Right atrium auricular region (tissue), 2 donors: ENCODE measurements at regions not wholly inside any gene's neighbourhood (a gene's known extent, or its start where the extent isn't known, plus 50 kb on each side); places are given as distances from the start of the nearest gene placed in this dataset.

Experiments
- DNase-seq: peaks from one replicate; pipeline ENCODE4 v3.0.0-alpha.2; 2019; ENCODE audit warnings: low spot score
- H3K27ac ChIP-seq, 2 donors: fragments of 200-600 bp; sonication (generic); 1 replicate in 1 of 2; 2 replicates in 1 of 2; pipeline ENCODE4 v1.5.1; 2016 to 2019
- H3K27me3 ChIP-seq, 2 donors: fragments of 200-600 bp; sonication (generic); one replicate each; pipeline versions ENCODE4 v1.5.1 to v1.6.0; 2017 to 2019
- H3K36me3 ChIP-seq: fragments of 200-600 bp; sonication (generic); one replicate; pipeline ENCODE4 v1.5.1; 2016
- H3K4me1 ChIP-seq, 2 donors: fragments of 200-600 bp; sonication (generic); one replicate each; pipeline versions ENCODE4 v1.5.1 to v1.6.0; 2017 to 2019
- H3K4me3 ChIP-seq, 2 donors: fragments of 200-600 bp; sonication (generic); 1 replicate in 1 of 2; 2 replicates in 1 of 2; pipeline ENCODE4 v1.5.1; 2017 to 2019; ENCODE audit warnings: mild to moderate bottlenecking in 1 of 2, moderate library complexity in 1 of 2
- H3K9me3 ChIP-seq, 2 donors: fragments of 200-600 bp; sonication (generic); one replicate each; pipeline ENCODE4 v1.5.1; 2019
- TF ChIP-seq, protein P1 (sequence below), 2 donors: fragments of 200-600 bp; sonication (generic); IDR thresholded peaks; one replicate each; pipeline ENCODE4 v1.5.1; 2019; ENCODE audit warnings: antibody characterized with exemption in 2 of 2

DNA sequence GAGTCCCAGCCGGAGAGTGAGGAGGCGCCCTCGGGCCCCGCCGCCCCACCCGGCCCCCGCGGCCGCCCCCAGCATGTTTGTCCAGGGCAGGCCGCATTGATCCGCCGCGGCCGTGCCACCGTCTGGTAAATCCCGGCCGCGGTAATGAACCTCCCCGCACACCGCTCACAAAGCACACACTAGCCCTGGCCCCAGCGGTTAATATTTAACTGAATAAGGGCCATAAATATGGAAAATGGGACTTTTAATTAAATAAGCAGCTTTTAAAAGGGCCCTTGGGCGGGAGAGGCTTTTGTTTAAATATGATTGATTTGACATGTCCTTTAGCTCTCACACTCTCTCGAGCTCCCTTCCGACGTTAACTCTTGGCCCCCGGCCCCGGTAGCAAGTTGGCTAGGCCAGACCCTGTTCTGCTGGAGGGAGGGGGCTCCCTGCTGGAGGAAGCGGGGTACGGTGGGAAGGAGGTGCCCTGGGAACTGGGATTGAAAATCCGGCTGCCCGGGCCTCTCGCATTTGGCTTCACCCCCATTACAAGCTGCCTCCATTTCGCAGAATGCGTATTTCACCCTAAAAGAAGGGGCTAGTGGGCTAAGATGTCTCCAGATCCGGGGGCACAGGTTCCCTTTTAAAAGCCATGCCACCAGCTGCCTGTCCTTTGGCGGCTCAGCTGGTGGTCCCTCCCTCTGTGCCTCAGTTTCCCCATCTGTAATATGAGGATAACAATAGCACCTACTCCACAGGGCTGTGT, 199.8 kb downstream of the RBM19 start:
- Histone ChIP-seq H3K27ac (no peak overlapping the region), H3K27me3 (no peaks in the 10 kb centered on the region), H3K4me1 (no peaks in the 10 kb centered on the region), H3K36me3 (no peaks in the 10 kb centered on the region), H3K4me3 (no peak overlapping the region), H3K9me3 (no peaks in the 10 kb centered on the region)
- TF ChIP-seq, protein P1, sequence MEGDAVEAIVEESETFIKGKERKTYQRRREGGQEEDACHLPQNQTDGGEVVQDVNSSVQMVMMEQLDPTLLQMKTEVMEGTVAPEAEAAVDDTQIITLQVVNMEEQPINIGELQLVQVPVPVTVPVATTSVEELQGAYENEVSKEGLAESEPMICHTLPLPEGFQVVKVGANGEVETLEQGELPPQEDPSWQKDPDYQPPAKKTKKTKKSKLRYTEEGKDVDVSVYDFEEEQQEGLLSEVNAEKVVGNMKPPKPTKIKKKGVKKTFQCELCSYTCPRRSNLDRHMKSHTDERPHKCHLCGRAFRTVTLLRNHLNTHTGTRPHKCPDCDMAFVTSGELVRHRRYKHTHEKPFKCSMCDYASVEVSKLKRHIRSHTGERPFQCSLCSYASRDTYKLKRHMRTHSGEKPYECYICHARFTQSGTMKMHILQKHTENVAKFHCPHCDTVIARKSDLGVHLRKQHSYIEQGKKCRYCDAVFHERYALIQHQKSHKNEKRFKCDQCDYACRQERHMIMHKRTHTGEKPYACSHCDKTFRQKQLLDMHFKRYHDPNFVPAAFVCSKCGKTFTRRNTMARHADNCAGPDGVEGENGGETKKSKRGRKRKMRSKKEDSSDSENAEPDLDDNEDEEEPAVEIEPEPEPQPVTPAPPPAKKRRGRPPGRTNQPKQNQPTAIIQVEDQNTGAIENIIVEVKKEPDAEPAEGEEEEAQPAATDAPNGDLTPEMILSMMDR (IDR thresholded peaks at IDR 0.05), result no peak
- DNase-seq, result no peak

DNA sequence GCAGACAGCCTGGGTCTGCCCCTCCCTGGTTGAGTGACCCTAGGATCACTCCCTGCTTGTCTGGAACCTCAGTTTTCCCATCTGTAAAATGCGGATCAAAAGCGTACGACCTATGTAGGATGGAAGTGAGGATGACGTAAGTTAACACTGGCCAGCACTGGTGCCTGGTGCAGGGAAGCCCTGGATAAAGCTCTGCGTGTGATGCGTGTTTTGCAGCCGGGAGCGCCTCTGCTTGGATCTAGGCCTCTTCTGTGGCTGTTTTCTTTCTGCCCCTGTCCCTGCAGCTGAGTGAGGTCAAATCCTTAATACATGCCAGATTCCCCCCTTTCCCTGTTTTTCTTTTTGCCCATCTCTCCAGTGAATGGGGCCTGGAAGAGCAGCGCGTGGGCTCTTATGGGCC, 201.5 kb downstream of the RBM19 start:
- Histone ChIP-seq H3K9me3 (no peaks in the 10 kb centered on the region), H3K4me1 (no peaks in the 10 kb centered on the region), H3K4me3 (no peak overlapping the region), H3K36me3 (no peaks in the 10 kb centered on the region), H3K27ac (no peak overlapping the region), H3K27me3 (no peaks in the 10 kb centered on the region)
- no peak for DNase-seq
- TF ChIP-seq, protein P1 (IDR thresholded peaks at IDR 0.05), result no peak

DNA sequence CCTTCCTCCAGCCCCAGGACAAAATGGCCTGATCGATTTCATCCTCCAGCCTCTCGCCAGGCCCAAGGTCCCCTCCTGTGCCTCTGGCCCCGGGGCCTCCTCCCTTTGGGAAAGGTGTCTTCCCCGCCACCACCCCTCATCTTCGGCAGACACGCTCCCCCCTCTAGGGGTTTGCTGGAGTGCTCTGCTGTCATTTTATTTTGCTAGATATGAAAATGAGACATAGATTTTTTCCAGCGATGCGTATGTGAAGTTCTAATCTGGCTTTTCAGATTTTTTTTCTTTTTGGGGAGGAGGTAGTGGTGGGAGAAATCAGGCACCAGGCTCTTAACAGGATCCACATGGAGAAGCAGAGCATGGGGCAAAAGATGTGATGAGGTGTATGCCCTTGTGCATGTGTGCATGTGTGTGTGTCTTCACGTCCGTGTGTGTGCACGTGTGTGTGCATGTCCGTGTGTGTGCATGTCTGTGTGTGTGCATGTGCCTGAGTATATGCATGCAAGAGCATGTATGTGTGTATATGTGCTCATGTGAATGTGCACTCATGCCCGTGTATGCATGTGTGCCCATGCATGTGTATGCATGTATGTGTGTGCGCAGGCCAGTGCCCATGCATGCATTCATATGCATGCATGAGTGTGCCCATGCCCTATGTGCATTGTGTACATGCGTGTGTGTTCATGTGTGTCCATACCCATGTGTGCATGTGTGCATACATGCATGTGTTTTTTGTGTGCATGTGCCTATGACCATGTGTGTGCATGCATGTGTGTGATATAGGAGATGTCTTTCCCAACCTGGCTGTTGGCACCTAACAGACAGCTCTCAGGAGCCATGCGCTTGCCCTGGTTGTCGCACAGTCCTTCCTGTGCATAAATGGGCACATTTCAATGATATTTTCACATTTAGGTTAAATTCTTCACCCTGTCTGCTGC, 203.0 kb downstream of the RBM19 start:
- Histone ChIP-seq H3K36me3 (no peaks in the 10 kb centered on the region), H3K27ac (no peak overlapping the region), H3K9me3 (no peaks in the 10 kb centered on the region), H3K4me1 (no peaks in the 10 kb centered on the region), H3K27me3 (no peaks in the 10 kb centered on the region), H3K4me3 (no peak overlapping the region)
- DNase-seq, result no peak
- TF ChIP-seq, protein P1 (IDR thresholded peaks at IDR 0.05), result no peak

DNA sequence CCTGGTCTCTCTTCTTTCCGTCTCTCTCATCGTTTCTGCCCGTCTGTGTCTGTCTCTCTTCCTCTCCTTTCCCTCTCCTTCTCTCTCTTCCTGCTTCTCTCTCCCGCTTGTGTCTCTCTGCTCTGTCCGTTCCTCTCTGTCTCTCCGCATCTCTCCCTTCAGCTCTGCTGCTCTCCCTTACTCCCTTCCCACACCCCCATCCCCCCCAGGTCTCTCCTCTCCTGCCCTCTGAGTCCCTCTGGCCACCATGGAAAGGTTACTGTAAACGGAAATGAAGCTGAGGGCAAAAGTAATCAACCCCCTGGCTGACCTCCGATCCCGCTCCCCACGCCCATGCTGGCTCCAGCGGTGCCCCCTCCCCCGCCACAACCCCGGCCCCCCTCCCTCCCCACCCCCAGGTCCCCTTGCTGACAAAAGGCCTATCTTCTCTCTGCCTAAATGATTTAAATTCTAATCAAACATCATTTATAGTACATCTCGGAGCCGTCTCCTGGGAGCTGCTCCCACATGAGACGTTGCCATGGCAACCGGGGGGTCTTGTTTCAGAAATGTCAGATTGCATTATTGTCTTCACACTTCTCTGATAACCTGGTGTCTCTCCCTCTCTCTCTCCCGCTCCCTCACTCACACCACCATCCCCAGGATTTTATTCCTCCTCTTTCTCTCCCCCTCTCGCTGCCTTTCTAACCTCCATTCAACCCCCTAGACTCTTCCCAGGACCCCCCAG, 203.8 kb downstream of the RBM19 start:
- Histone ChIP-seq H3K9me3 (no peaks in the 10 kb centered on the region), H3K27me3 (no peaks in the 10 kb centered on the region), H3K4me1 (no peaks in the 10 kb centered on the region), H3K36me3 (no peaks in the 10 kb centered on the region), H3K27ac (no peak overlapping the region), H3K4me3 (no peak overlapping the region)
- no peak for DNase-seq
- TF ChIP-seq, protein P1 (IDR thresholded peaks at IDR 0.05), result no peak

DNA sequence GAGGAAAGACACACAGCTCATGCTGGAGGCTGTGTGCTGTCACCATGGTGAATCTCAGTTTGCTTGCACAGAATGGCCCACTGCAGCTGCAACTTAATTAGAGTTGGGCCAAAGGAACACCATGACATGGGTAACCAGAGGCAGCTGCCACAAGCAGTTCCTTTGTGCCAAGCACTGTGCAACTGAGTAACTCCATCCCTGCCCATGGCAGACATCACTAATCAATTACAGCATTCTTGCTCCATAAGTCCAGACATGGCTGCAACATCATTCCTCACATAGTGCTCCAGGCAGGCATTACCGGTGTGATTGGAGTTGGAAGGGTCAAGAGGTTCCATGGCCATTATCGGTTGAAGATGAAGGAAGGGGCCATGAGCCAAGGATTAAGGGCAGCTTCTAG, 207.0 kb downstream of the RBM19 start:
- Histone ChIP-seq H3K4me1 (no peaks in the 10 kb centered on the region), H3K36me3 (no peaks in the 10 kb centered on the region), H3K27me3 (no peaks in the 10 kb centered on the region), H3K4me3 (no peak overlapping the region), H3K27ac (no peak overlapping the region), H3K9me3 (no peaks in the 10 kb centered on the region)
- DNase-seq, result no peak
- TF ChIP-seq, protein P1 (IDR thresholded peaks at IDR 0.05), result no peak
